ENCODE measurements at regions not wholly inside any gene's neighbourhood (a gene's known extent, or its start where the extent isn't known, plus 50 kb on each side); places are given as distances from the start of the nearest gene placed in this dataset.

DNA sequence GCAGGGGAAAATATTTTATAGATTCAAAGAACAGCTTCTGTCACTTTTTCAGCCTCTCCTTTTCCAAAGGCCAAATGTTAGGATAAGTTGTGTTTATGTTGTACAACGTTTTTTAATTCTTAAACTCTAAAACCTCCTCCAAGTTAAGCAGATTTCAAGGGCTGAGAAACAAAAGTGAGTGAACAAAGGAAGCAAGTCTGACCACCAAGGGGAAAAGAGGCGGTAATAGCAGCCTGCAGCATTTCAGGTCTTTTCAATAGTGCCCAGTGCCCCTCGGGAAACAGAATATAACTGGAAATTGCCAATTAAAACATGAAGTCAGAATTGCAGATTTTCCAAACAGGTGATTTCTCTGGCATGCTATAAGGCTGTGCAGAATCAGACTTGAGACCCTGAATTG is 510.0 kb upstream of the HTR2C start:
- intact Hi-C loops (cut with micrococcal nuclease; ENCODE audit: unreplicated experiment): loop anchor here (10.0 kb wide), 1 partner anchor 1199 kb away; no protein-coding TSS in a partner anchor
- no TSS peak for BruUV-seq (replicated peaks)
- CTCF ChIA-PET: no interaction called here
- no peak overlapping the region for H3K27ac Mint-ChIP-seq (ENCODE audit: unreplicated experiment)
- H3K27me3 Mint-ChIP-seq (ENCODE audit: unreplicated experiment): no peaks in the 10 kb centered on the region
- H3K4me1 Mint-ChIP-seq (ENCODE audit: low read depth, unreplicated experiment): no peaks in the 10 kb centered on the region
- DNase-seq: no peak
- no peak overlapping the region for H3K4me3 Mint-ChIP-seq (ENCODE audit: low read depth, unreplicated experiment)
- TF ChIP-seq, protein P1, sequence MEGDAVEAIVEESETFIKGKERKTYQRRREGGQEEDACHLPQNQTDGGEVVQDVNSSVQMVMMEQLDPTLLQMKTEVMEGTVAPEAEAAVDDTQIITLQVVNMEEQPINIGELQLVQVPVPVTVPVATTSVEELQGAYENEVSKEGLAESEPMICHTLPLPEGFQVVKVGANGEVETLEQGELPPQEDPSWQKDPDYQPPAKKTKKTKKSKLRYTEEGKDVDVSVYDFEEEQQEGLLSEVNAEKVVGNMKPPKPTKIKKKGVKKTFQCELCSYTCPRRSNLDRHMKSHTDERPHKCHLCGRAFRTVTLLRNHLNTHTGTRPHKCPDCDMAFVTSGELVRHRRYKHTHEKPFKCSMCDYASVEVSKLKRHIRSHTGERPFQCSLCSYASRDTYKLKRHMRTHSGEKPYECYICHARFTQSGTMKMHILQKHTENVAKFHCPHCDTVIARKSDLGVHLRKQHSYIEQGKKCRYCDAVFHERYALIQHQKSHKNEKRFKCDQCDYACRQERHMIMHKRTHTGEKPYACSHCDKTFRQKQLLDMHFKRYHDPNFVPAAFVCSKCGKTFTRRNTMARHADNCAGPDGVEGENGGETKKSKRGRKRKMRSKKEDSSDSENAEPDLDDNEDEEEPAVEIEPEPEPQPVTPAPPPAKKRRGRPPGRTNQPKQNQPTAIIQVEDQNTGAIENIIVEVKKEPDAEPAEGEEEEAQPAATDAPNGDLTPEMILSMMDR (IDR thresholded peaks at IDR 0.05; ENCODE audit: unreplicated experiment): no peak
- no peaks in the 10 kb centered on the region for H3K36me3 Mint-ChIP-seq (ENCODE audit: insufficient read depth, unreplicated experiment)
- no peaks in the 10 kb centered on the region for H3K9me3 Mint-ChIP-seq (ENCODE audit: low read depth, unreplicated experiment)

DNA sequence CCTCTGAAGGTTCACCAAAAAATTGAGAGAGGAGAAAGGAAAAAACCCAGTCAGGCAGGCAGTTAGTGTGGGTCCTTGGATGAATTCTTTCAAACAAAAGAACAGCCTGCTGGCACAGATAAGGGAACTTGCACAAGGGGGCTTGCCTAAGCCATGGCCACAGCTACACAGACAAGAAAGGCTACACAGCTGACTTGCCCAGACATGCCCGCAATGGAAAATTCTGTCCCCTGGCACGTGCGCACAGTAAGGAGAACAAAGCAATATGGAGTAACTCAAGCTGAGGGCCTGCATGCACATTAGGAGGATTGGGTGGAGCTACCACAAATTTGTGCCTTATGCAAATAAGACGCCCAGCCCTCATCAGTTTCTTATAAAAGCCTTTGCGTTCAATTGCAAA is 512.5 kb upstream of the HTR2C start:
- CTCF ChIA-PET: interaction anchor here (0.6 kb wide), 1 partner anchor 126 kb away, joined by 3 read pairs; no protein-coding TSS in a partner anchor
- DNase-seq: no peak
- intact Hi-C loops (cut with micrococcal nuclease; ENCODE audit: unreplicated experiment): loop anchor here (10.0 kb wide), 1 partner anchor 1197 kb away; no protein-coding TSS in a partner anchor
- Mint-ChIP-seq H3K4me1 (ENCODE audit: low read depth, unreplicated experiment) (no peaks in the 10 kb centered on the region), H3K27ac (ENCODE audit: unreplicated experiment) (no peak overlapping the region), H3K9me3 (ENCODE audit: low read depth, unreplicated experiment) (no peaks in the 10 kb centered on the region), H3K36me3 (ENCODE audit: insufficient read depth, unreplicated experiment) (no peaks in the 10 kb centered on the region), H3K27me3 (ENCODE audit: unreplicated experiment) (no peaks in the 10 kb centered on the region), H3K4me3 (ENCODE audit: low read depth, unreplicated experiment) (no peak overlapping the region)
- no TSS peak for BruUV-seq (replicated peaks)
- TF ChIP-seq, protein P1 (IDR thresholded peaks at IDR 0.05; ENCODE audit: unreplicated experiment): no peak

DNA sequence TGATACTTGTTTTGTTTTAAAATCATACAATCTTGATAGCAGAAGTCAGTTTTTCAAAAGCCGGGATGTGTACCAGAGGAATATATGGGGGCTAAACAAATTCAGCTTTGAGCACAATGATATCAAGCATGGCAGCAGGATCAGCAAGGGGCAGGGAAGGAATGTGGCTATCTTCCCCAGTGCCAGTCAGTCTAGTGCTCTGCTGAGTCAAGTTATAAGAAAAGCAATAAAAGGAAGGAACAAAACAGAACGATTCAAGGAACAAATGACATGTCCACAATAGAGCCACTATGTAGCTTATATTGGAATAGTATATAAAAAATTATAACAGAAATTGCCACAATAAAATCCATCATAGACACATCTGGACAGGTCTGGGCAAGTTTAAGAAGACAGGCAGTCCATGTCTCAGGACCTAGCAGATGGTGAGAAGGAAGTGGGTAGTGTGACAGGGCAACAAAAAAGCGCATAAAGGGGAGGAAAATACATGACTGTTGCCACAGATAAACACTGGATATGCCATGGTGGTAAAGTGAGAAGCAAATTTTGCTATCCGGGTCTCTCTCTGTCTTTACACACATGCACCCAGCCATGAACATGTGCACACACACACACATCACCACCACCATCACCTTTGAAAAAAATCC is 518.2 kb upstream of the HTR2C start:
- H3K4me3 Mint-ChIP-seq (ENCODE audit: low read depth, unreplicated experiment): no peak overlapping the region
- CTCF ChIA-PET: no interaction called here
- H3K27ac Mint-ChIP-seq (ENCODE audit: unreplicated experiment): no peak overlapping the region
- no peaks in the 10 kb centered on the region for H3K36me3 Mint-ChIP-seq (ENCODE audit: insufficient read depth, unreplicated experiment)
- no peak for DNase-seq
- no peaks in the 10 kb centered on the region for H3K4me1 Mint-ChIP-seq (ENCODE audit: low read depth, unreplicated experiment)
- intact Hi-C loops (cut with micrococcal nuclease; ENCODE audit: unreplicated experiment): no loop called here
- TF ChIP-seq, protein P1 (IDR thresholded peaks at IDR 0.05; ENCODE audit: unreplicated experiment): no peak
- peaks cover 2% of the 10 kb centered on the region for H3K9me3 Mint-ChIP-seq (ENCODE audit: low read depth, unreplicated experiment)
- BruUV-seq (replicated peaks): no TSS peak
- H3K27me3 Mint-ChIP-seq (ENCODE audit: unreplicated experiment): no peaks in the 10 kb centered on the region

DNA sequence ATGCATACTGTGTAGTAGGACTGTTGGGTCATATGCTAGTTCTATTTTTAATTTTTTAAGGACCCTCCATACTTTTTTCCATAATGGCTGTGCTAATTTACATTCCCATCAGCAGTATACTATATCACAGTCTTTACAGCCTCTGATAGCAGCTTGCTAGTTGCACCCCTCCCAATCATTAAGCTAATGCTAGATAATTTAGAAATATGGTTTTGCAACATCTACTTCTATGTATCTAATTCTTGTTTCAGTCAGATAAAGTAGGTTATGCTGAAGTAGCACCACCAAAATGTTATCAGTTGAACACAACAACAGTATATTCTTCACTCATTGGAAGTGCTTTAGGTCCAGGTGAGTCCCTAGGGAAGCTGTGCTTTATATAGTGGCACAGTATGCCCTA is 522.7 kb upstream of the HTR2C start:
- no peaks in the 10 kb centered on the region for H3K27me3 Mint-ChIP-seq (ENCODE audit: unreplicated experiment)
- H3K4me3 Mint-ChIP-seq (ENCODE audit: low read depth, unreplicated experiment): no peak overlapping the region
- CTCF ChIA-PET: no interaction called here
- BruUV-seq (replicated peaks): no TSS peak
- no peak for DNase-seq
- no peaks in the 10 kb centered on the region for H3K36me3 Mint-ChIP-seq (ENCODE audit: insufficient read depth, unreplicated experiment)
- TF ChIP-seq, protein P1 (IDR thresholded peaks at IDR 0.05; ENCODE audit: unreplicated experiment): no peak
- H3K4me1 Mint-ChIP-seq (ENCODE audit: low read depth, unreplicated experiment): no peaks in the 10 kb centered on the region
- H3K9me3 Mint-ChIP-seq (ENCODE audit: low read depth, unreplicated experiment): peaks cover 2% of the 10 kb centered on the region
- intact Hi-C loops (cut with micrococcal nuclease; ENCODE audit: unreplicated experiment): no loop called here
- H3K27ac Mint-ChIP-seq (ENCODE audit: unreplicated experiment): no peak overlapping the region

All from Calu3 (cell line).